ENCODE measurements at regions not wholly inside any gene's neighbourhood (a gene's known extent, or its start where the extent isn't known, plus 50 kb on each side); places are given as distances from the start of the nearest gene placed in this dataset.

GRCh38 chr3:76078101-76078500 lies 292.8 kb upstream of the ZNF717 start:
- no peak for DNase-seq

- DNase-seq, result no peak
Observed at GRCh38 chr3:76083992-76084391, 298.6 kb upstream of the ZNF717 start.

GRCh38 chr3:76096036-76096435 lies 310.7 kb upstream of the ZNF717 start:
- DNase-seq, result no peak

- no peak for DNase-seq
Observed at GRCh38 chr3:76096836-76097588, 311.7 kb upstream of the ZNF717 start.

GRCh38 chr3:76097589-76097969 lies 312.2 kb upstream of the ZNF717 start:
- no peak for DNase-seq

- DNase-seq, result no peak
Observed at GRCh38 chr3:76099956-76100355, 314.6 kb upstream of the ZNF717 start.

GRCh38 chr3:76107935-76108570 lies 322.7 kb upstream of the ZNF717 start:
- peak; percentile 43 for DNase-seq

- DNase-seq, result no peak
Observed at GRCh38 chr3:76111808-76112207, 326.5 kb upstream of the ZNF717 start.

- DNase-seq, result no peak
Observed at GRCh38 chr3:76122007-76122406, 336.7 kb upstream of the ZNF717 start.

- no peak for DNase-seq
Observed at GRCh38 chr3:76129441-76129840, 344.1 kb upstream of the ZNF717 start.

GRCh38 chr3:76131396-76132153 lies 346.2 kb upstream of the ZNF717 start:
- DNase-seq, result no peak

- peak; percentile 52 for DNase-seq
Observed at GRCh38 chr3:76132154-76132470, 346.8 kb upstream of the ZNF717 start.

GRCh38 chr3:76134166-76134565 lies 348.8 kb upstream of the ZNF717 start:
- no peak for DNase-seq

GRCh38 chr3:76138921-76139320 lies 353.6 kb upstream of the ZNF717 start:
- no peak for DNase-seq

GRCh38 chr3:76147846-76148245 lies 362.5 kb upstream of the ZNF717 start:
- DNase-seq, result no peak

- peak; percentile 2 for DNase-seq
Observed at GRCh38 chr3:76152028-76152427, 366.7 kb upstream of the ZNF717 start.

- DNase-seq, result no peak
Observed at GRCh38 chr3:76161856-76162255, 376.5 kb upstream of the ZNF717 start.

GRCh38 chr3:76171647-76172046 lies 386.3 kb upstream of the ZNF717 start:
- no peak for DNase-seq

GRCh38 chr3:76177610-76178009 lies 392.3 kb upstream of the ZNF717 start:
- DNase-seq, result no peak

- no peak for DNase-seq
Observed at GRCh38 chr3:76178412-76178811, 393.1 kb upstream of the ZNF717 start.

GRCh38 chr3:76181213-76181612 lies 395.9 kb upstream of the ZNF717 start:
- DNase-seq, result no peak

- no peak for DNase-seq
Observed at GRCh38 chr3:76198086-76198485, 412.7 kb upstream of the ZNF717 start.

GRCh38 chr3:76199382-76199781 lies 414.0 kb upstream of the ZNF717 start:
- DNase-seq, result no peak

- no peak for DNase-seq
Observed at GRCh38 chr3:76203578-76203977, 418.2 kb upstream of the ZNF717 start.

Measured in NCI-H82 (cell line).